ENCODE measurements at regions not wholly inside any gene's neighbourhood (a gene's known extent, or its start where the extent isn't known, plus 50 kb on each side); places are given as distances from the start of the nearest gene placed in this dataset.

- Histone ChIP-seq H3K9me3 (no peaks in the 10 kb centered on the region; the same call in 2 of the 3 replicates), H3K27ac (no peak overlapping the region), H3K4me1 (no peaks in the 10 kb centered on the region), H3K4me2 (no peak overlapping the region), H3K4me3 (no peak overlapping the region)
- FAIRE-seq (no peak), ATAC-seq (no peak), DNase-seq (ENCODE audit: low read depth in 1 of 2, low spot score in 1 of 2) (no peak)
- ChIA-PET CTCF (no interaction called here), POLR2A (no interaction called here)
- TF ChIP-seq JUNB (IDR thresholded peaks at IDR 0.05) (no peak), POLR2A (IDR thresholded peaks at IDR 0.05; ENCODE audit: low read length) (no peak)
- WGBS (ENCODE audit: missing lambda C conversion rate): 43% methylated on average over 5 of the region's 5 CpGs
Observed at GRCh38 chr16:76157629-76158028, 119.6 kb upstream of the CNTNAP4 start.

- Histone ChIP-seq H3K4me1 (no peaks in the 10 kb centered on the region), H3K4me3 (no peak overlapping the region), H3K27ac (no peak overlapping the region), H3K4me2 (no peak overlapping the region), H3K9me3 (no peaks in the 10 kb centered on the region)
- POLR2A ChIA-PET: no interaction called here
- DNase-seq (ENCODE audit: low read depth in 1 of 2, low spot score in 1 of 2): no peak
- no peak for TF ChIP-seq SMC3 (IDR thresholded peaks at IDR 0.05)
- no peak for TF ChIP-seq JUN (IDR thresholded peaks at IDR 0.05)
- no peak for TF ChIP-seq ZSCAN20 (CRISPR knock-in tag; IDR thresholded peaks at IDR 0.05)
- no peak for TF ChIP-seq SREBF2 (IDR thresholded peaks at IDR 0.05)
- TF ChIP-seq, protein P1, sequence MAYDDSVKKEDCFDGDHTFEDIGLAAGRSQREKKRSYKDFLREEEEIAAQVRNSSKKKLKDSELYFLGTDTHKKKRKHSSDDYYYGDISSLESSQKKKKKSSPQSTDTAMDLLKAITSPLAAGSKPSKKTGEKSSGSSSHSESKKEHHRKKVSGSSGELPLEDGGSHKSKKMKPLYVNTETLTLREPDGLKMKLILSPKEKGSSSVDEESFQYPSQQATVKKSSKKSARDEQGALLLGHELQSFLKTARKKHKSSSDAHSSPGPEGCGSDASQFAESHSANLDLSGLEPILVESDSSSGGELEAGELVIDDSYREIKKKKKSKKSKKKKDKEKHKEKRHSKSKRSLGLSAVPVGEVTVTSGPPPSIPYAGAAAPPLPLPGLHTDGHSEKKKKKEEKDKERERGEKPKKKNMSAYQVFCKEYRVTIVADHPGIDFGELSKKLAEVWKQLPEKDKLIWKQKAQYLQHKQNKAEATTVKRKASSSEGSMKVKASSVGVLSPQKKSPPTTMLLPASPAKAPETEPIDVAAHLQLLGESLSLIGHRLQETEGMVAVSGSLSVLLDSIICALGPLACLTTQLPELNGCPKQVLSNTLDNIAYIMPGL (CRISPR knock-in tag; IDR thresholded peaks at IDR 0.05; ENCODE audit: borderline replicate concordance): no peak
- no peak for TF ChIP-seq PHF8 (IDR thresholded peaks at IDR 0.05; ENCODE audit: borderline replicate concordance, low read depth)
- TF ChIP-seq CTCF (IDR thresholded peaks at IDR 0.05): no peak
- CTCF ChIA-PET: no interaction called here
- no peak for FAIRE-seq
- no peak for ATAC-seq
- 6% methylated on average over 3 of the region's 3 CpGs for WGBS (ENCODE audit: missing lambda C conversion rate)
Observed at GRCh38 chr16:76162046-76162445, 115.2 kb upstream of the CNTNAP4 start.

DNA sequence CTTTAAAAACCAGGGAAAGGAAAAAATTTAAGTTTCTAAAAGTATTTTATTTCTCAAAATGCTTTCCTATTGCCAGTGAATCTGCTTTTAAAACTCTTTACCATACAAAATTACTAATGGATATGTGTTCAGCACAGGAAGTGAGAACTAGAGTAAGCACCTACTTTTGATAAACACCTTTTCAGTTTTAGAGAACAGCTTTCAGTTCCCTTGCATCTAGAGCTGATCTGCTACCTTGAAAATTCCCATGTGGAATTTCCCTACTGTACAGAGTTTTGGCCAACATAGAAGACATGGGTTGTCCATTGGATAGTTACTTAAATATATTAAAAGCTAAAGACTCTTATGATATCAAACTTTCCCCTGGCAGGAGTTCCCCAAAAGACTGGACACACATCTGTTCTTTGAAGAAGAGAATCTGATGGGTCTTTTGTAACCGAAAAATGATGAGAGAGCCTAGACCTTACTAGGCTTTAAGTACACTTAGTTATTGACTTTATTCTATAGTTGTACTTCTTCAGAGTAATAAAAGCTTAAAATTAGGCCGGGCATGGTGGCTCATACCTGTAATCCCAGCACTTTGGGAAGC is 112.1 kb upstream of the CNTNAP4 start:
- POLR2A ChIA-PET: no interaction called here
- DNase-seq (ENCODE audit: low read depth in 1 of 2, low spot score in 1 of 2): no peak

More for the DNA sequence above, 112.1 kb upstream of the CNTNAP4 start:
- CTCF ChIA-PET: no interaction called here
- no peaks in the 10 kb centered on the region for H3K4me1 ChIP-seq
- no peak for TF ChIP-seq HDAC2 (IDR thresholded peaks at IDR 0.05)
- TF ChIP-seq PHF8 (IDR thresholded peaks at IDR 0.05; ENCODE audit: borderline replicate concordance, low read depth): no peak
- no peak for TF ChIP-seq HEYL (CRISPR knock-in tag; IDR thresholded peaks at IDR 0.05)
- TF ChIP-seq POLR2AphosphoS2 (conservative IDR thresholded peaks at IDR 0.05; ENCODE audit: low read length): no peak
- TF ChIP-seq, protein P2, sequence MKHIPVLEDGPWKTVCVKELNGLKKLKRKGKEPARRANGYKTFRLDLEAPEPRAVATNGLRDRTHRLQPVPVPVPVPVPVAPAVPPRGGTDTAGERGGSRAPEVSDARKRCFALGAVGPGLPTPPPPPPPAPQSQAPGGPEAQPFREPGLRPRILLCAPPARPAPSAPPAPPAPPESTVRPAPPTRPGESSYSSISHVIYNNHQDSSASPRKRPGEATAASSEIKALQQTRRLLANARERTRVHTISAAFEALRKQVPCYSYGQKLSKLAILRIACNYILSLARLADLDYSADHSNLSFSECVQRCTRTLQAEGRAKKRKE (CRISPR knock-in tag; IDR thresholded peaks at IDR 0.05; ENCODE audit: low read depth): no peak
- no peak for TF ChIP-seq SREBF2 (IDR thresholded peaks at IDR 0.05)
- TF ChIP-seq JUN (IDR thresholded peaks at IDR 0.05): no peak
- no peak for TF ChIP-seq ZNF302 (CRISPR knock-in tag; IDR thresholded peaks at IDR 0.05)
- no peak for TF ChIP-seq FOXS1 (CRISPR knock-in tag; IDR thresholded peaks at IDR 0.05)
- no peak for TF ChIP-seq ELK1 (IDR thresholded peaks at IDR 0.05; ENCODE audit: low read depth, low read length)
- TF ChIP-seq KDM5A (IDR thresholded peaks at IDR 0.05): no peak
- TF ChIP-seq HOXA7 (CRISPR knock-in tag; IDR thresholded peaks at IDR 0.05): no peak
- no peak for TF ChIP-seq BHLHE40 (IDR thresholded peaks at IDR 0.05; ENCODE audit: low read depth, low read length)
- no peak for TF ChIP-seq NR3C1 (IDR thresholded peaks at IDR 0.05)
- TF ChIP-seq, protein P3, sequence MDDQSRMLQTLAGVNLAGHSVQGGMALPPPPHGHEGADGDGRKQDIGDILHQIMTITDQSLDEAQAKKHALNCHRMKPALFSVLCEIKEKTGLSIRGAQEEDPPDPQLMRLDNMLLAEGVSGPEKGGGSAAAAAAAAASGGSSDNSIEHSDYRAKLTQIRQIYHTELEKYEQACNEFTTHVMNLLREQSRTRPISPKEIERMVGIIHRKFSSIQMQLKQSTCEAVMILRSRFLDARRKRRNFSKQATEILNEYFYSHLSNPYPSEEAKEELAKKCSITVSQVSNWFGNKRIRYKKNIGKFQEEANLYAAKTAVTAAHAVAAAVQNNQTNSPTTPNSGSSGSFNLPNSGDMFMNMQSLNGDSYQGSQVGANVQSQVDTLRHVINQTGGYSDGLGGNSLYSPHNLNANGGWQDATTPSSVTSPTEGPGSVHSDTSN (IDR thresholded peaks at IDR 0.05): no peak
- no peak for TF ChIP-seq EP300 (IDR thresholded peaks at IDR 0.05)
- TF ChIP-seq EHMT2 (IDR thresholded peaks at IDR 0.05; ENCODE audit: low read depth): no peak
- TF ChIP-seq NFE2L2 (conservative IDR thresholded peaks at IDR 0.05; ENCODE audit: low read length): no peak
- no peak for ATAC-seq
- no peaks in the 10 kb centered on the region for H3K9me3 ChIP-seq
- no peak overlapping the region for H3K27ac ChIP-seq
- FAIRE-seq: no peak
- H3K4me2 ChIP-seq: no peak overlapping the region
- no peak overlapping the region for H3K4me3 ChIP-seq
- 4% methylated on average over 2 of the region's 2 CpGs for WGBS (ENCODE audit: missing lambda C conversion rate)
